ENCODE measurements at regions not wholly inside any gene's neighbourhood (a gene's known extent, or its start where the extent isn't known, plus 50 kb on each side); places are given as distances from the start of the nearest gene placed in this dataset.

- FAIRE-seq (no peak), DNase-seq (ENCODE audit: low read depth) (no peak)
- Histone ChIP-seq H3K27ac (ENCODE audit: low read depth, low read length) (no peak overlapping the region), H3K4me1 (ENCODE audit: insufficient read depth, low read length) (peaks cover 3% of the 10 kb centered on the region), H3K4me3 (ENCODE audit: insufficient read depth, low read depth, low read length) (no peak overlapping the region), H2AFZ (ENCODE audit: low read depth, low read length) (no peak overlapping the region), H3K27me3 (ENCODE audit: insufficient read depth, low read length) (no peaks in the 10 kb centered on the region), H3K9me3 (ENCODE audit: insufficient read depth, low read depth, low read length) (no peaks in the 10 kb centered on the region), H3K36me3 (ENCODE audit: insufficient read depth, low read length) (no peaks in the 10 kb centered on the region), H3K79me2 (ENCODE audit: insufficient read depth, low read length) (no peaks in the 10 kb centered on the region), H4K20me1 (ENCODE audit: insufficient read depth, low read length) (no peaks in the 10 kb centered on the region), H3K9ac (ENCODE audit: low read length) (no peak overlapping the region), H3K4me2 (ENCODE audit: low read length) (no peak overlapping the region)
- Mint-ChIP-seq H3K36me3 (ENCODE audit: low read depth, unreplicated experiment) (peaks cover 3% of the 10 kb centered on the region), H3K27ac (ENCODE audit: unreplicated experiment) (no peak overlapping the region), H3K9me3 (ENCODE audit: unreplicated experiment) (peaks cover 4% of the 10 kb centered on the region), H3K4me1 (ENCODE audit: low read depth, unreplicated experiment) (peaks cover 22% of the 10 kb centered on the region), H3K27me3 (ENCODE audit: low read depth, unreplicated experiment) (no peaks in the 10 kb centered on the region), H3K4me3 (ENCODE audit: unreplicated experiment) (no peak overlapping the region)
- TF ChIP-seq EZH2 (IDR thresholded peaks at IDR 0.05; ENCODE audit: insufficient read depth, low read length) (no peak), CTCF (IDR thresholded peaks at IDR 0.05; ENCODE audit: insufficient read depth, low read depth, low read length) (no peak)
These were observed 92.9 kb upstream of the PIP4K2A start for GRCh38 chr10:22807238-22807637.

GRCh38 chr10:22805304-22805703 lies 90.9 kb upstream of the PIP4K2A start:
- Mint-ChIP-seq H3K27ac (ENCODE audit: unreplicated experiment) (no peak overlapping the region), H3K36me3 (ENCODE audit: low read depth, unreplicated experiment) (no peaks in the 10 kb centered on the region), H3K4me1 (ENCODE audit: low read depth, unreplicated experiment) (peaks cover 19% of the 10 kb centered on the region), H3K27me3 (ENCODE audit: low read depth, unreplicated experiment) (no peaks in the 10 kb centered on the region), H3K9me3 (ENCODE audit: unreplicated experiment) (no peaks in the 10 kb centered on the region), H3K4me3 (ENCODE audit: unreplicated experiment) (no peak overlapping the region)
- H3K4me3 ChIP-seq (ENCODE audit: insufficient read depth, low read depth, low read length) = no peak overlapping the region
- peak overlapping the region; percentile 8 for H3K4me2 ChIP-seq (ENCODE audit: low read length)
- TF ChIP-seq CTCF (IDR thresholded peaks at IDR 0.05; ENCODE audit: insufficient read depth, low read depth, low read length) (no peak), EZH2 (IDR thresholded peaks at IDR 0.05; ENCODE audit: insufficient read depth, low read length) (no peak)
- H3K9me3 ChIP-seq (ENCODE audit: insufficient read depth, low read depth, low read length) = no peaks in the 10 kb centered on the region
- no peak overlapping the region for H3K27ac ChIP-seq (ENCODE audit: low read depth, low read length)
- H3K9ac ChIP-seq (ENCODE audit: low read length) = no peak overlapping the region
- H3K36me3 ChIP-seq (ENCODE audit: insufficient read depth, low read length) = no peaks in the 10 kb centered on the region
- H3K4me1 ChIP-seq (ENCODE audit: insufficient read depth, low read length) = peaks cover 3% of the 10 kb centered on the region
- DNase-seq (ENCODE audit: low read depth) (peak; percentile 63), FAIRE-seq (peak; percentile 99)
- no peaks in the 10 kb centered on the region for H3K79me2 ChIP-seq (ENCODE audit: insufficient read depth, low read length)
- H4K20me1 ChIP-seq (ENCODE audit: insufficient read depth, low read length) = no peaks in the 10 kb centered on the region
- no peaks in the 10 kb centered on the region for H3K27me3 ChIP-seq (ENCODE audit: insufficient read depth, low read length)
- no peak overlapping the region for H2AFZ ChIP-seq (ENCODE audit: low read depth, low read length)

GRCh38 chr10:22803261-22803885 lies 89.0 kb upstream of the PIP4K2A start:
- peak; percentile 92 for FAIRE-seq
- Histone ChIP-seq H3K79me2 (ENCODE audit: insufficient read depth, low read length) (no peaks in the 10 kb centered on the region), H2AFZ (ENCODE audit: low read depth, low read length) (no peak overlapping the region), H3K27me3 (ENCODE audit: insufficient read depth, low read length) (no peaks in the 10 kb centered on the region), H3K9me3 (ENCODE audit: insufficient read depth, low read depth, low read length) (no peaks in the 10 kb centered on the region), H3K4me3 (ENCODE audit: insufficient read depth, low read depth, low read length) (no peak overlapping the region), H4K20me1 (ENCODE audit: insufficient read depth, low read length) (no peaks in the 10 kb centered on the region), H3K9ac (ENCODE audit: low read length) (no peak overlapping the region), H3K4me2 (ENCODE audit: low read length) (peak overlapping the region; percentile 36), H3K27ac (ENCODE audit: low read depth, low read length) (no peak overlapping the region), H3K36me3 (ENCODE audit: insufficient read depth, low read length) (no peaks in the 10 kb centered on the region), H3K4me1 (ENCODE audit: insufficient read depth, low read length) (peaks cover 3% of the 10 kb centered on the region)
- no peak overlapping the region for H3K27ac Mint-ChIP-seq (ENCODE audit: unreplicated experiment)
- H3K36me3 Mint-ChIP-seq (ENCODE audit: low read depth, unreplicated experiment) = no peaks in the 10 kb centered on the region
- no peak for TF ChIP-seq CTCF (IDR thresholded peaks at IDR 0.05; ENCODE audit: insufficient read depth, low read depth, low read length)
- no peak for TF ChIP-seq EZH2 (IDR thresholded peaks at IDR 0.05; ENCODE audit: insufficient read depth, low read length)
- DNase-seq (ENCODE audit: low read depth) = peak; percentile 76
- H3K4me3 Mint-ChIP-seq (ENCODE audit: unreplicated experiment) = no peak overlapping the region
- H3K9me3 Mint-ChIP-seq (ENCODE audit: unreplicated experiment) = no peaks in the 10 kb centered on the region
- no peaks in the 10 kb centered on the region for H3K27me3 Mint-ChIP-seq (ENCODE audit: low read depth, unreplicated experiment)
- H3K4me1 Mint-ChIP-seq (ENCODE audit: low read depth, unreplicated experiment) = peaks cover 19% of the 10 kb centered on the region
